Vagina (tissue), 2 donors: ENCODE measurements at regions not wholly inside any gene's neighbourhood (a gene's known extent, or its start where the extent isn't known, plus 50 kb on each side); places are given as distances from the start of the nearest gene placed in this dataset.

Experiments
- POLR2AphosphoS5 ChIP-seq, 2 donors: sonication (generic); formaldehyde crosslinking; IDR thresholded peaks; one replicate each; pipeline ENCODE4 v1.9.0; 2017; ENCODE audit warnings: antibody characterized with exemption in 2 of 2, mild to moderate bottlenecking in 2 of 2, low read depth in 1 of 2; ENCODE audit not compliant: insufficient read depth in 1 of 2
- TF ChIP-seq, protein P1 (sequence below), 3 experiments: fragments of 450-650 bp in 2 of 3; fragments of 200-600 bp in 1 of 3; sonication (generic) in 1 of 3; IDR thresholded peaks; one replicate each; pipeline ENCODE4 v1.5.1; 2017 to 2019; ENCODE audit warnings: antibody characterized with exemption in 3 of 3, mild to moderate bottlenecking in 2 of 3, moderate library complexity in 2 of 3

DNA sequence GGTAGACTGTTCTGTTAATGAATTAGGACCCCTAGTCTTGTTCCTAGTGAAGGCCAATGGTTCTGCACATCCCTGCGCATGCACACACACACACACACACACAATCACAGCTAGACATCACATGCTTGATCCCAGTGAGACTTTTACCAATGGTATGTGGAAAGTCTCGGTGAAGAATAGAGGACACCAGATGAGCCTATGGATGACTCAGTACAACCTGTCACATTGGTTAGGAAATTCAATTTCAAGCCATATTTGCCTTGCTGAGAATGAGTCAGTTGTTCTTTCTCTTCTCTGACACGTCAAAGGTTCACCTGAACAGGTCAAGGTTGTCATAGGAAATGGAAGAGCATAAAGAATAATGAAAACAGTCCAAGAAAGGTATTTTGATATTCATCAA, 122.0 kb downstream of the SLC17A6 start:
- TF ChIP-seq POLR2AphosphoS5 (IDR thresholded peaks at IDR 0.05; ENCODE audit: insufficient read depth in 1 of 2, low read depth in 1 of 2): no peak
- TF ChIP-seq, protein P1, sequence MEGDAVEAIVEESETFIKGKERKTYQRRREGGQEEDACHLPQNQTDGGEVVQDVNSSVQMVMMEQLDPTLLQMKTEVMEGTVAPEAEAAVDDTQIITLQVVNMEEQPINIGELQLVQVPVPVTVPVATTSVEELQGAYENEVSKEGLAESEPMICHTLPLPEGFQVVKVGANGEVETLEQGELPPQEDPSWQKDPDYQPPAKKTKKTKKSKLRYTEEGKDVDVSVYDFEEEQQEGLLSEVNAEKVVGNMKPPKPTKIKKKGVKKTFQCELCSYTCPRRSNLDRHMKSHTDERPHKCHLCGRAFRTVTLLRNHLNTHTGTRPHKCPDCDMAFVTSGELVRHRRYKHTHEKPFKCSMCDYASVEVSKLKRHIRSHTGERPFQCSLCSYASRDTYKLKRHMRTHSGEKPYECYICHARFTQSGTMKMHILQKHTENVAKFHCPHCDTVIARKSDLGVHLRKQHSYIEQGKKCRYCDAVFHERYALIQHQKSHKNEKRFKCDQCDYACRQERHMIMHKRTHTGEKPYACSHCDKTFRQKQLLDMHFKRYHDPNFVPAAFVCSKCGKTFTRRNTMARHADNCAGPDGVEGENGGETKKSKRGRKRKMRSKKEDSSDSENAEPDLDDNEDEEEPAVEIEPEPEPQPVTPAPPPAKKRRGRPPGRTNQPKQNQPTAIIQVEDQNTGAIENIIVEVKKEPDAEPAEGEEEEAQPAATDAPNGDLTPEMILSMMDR (IDR thresholded peaks at IDR 0.05): no peak
